ENCODE measurements at regions not wholly inside any gene's neighbourhood (a gene's known extent, or its start where the extent isn't known, plus 50 kb on each side); places are given as distances from the start of the nearest gene placed in this dataset.

DNA sequence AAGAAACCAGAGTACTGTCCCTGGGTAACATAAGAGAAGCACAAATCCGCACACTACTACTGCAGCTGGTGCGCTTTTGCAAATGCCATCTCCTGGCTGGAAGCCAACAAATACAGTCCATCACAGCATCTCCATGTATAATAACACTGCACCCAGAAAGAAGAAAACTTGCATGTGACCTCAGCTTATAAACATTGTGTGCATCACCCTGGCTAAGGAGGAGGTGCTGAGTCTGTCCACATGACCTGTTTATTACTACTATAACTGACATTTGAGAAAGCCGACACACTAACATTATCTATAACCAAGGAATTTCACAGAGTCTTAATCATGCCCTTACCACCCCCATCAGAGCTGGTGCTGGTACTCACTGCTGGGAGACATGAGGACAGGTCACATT is 516.8 kb downstream of the CFAP47 start:
- TF ChIP-seq, protein P1, sequence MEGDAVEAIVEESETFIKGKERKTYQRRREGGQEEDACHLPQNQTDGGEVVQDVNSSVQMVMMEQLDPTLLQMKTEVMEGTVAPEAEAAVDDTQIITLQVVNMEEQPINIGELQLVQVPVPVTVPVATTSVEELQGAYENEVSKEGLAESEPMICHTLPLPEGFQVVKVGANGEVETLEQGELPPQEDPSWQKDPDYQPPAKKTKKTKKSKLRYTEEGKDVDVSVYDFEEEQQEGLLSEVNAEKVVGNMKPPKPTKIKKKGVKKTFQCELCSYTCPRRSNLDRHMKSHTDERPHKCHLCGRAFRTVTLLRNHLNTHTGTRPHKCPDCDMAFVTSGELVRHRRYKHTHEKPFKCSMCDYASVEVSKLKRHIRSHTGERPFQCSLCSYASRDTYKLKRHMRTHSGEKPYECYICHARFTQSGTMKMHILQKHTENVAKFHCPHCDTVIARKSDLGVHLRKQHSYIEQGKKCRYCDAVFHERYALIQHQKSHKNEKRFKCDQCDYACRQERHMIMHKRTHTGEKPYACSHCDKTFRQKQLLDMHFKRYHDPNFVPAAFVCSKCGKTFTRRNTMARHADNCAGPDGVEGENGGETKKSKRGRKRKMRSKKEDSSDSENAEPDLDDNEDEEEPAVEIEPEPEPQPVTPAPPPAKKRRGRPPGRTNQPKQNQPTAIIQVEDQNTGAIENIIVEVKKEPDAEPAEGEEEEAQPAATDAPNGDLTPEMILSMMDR (conservative IDR thresholded peaks at IDR 0.05) = no peak
- TF ChIP-seq ZFX (IDR thresholded peaks at IDR 0.05) = no peak
- no peak overlapping the region for H3K27ac ChIP-seq

- H3K27ac ChIP-seq = no peak overlapping the region
- no peak for TF ChIP-seq ZFX (IDR thresholded peaks at IDR 0.05)
- TF ChIP-seq, protein P1 (conservative IDR thresholded peaks at IDR 0.05) = no peak
These were observed 523.5 kb downstream of the CFAP47 start for GRCh38 chrX:36443007-36443406.

- TF ChIP-seq, protein P1 (conservative IDR thresholded peaks at IDR 0.05) = no peak
- no peak for TF ChIP-seq ZFX (IDR thresholded peaks at IDR 0.05)
- H3K27ac ChIP-seq = no peak overlapping the region
These were observed 526.0 kb downstream of the CFAP47 start for GRCh38 chrX:36445566-36445965.

DNA sequence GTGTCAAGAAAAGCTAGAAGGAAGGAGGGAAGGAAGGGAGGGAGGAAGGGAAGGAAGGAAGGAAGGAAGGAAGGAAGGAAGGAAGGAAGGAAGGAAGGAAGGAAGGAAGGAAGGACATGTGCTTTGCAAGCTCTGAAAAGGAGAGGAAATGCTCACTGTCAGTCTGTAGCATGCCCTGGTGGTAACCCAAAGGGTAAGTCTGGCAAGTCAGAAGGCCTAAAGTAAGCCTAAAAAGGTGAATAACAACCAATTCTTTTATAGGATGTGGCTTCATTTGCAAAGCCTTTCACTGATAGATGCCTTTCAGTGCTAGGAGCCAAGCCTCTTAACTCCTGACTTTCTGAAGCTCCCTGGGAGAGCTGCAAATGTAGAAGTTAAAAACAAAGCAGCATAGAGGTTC is 542.6 kb downstream of the CFAP47 start:
- H3K27ac ChIP-seq = no peak overlapping the region
- TF ChIP-seq, protein P1 (conservative IDR thresholded peaks at IDR 0.05) = no peak
- no peak for TF ChIP-seq ZFX (IDR thresholded peaks at IDR 0.05)

- H3K27ac ChIP-seq = no peak overlapping the region
- no peak for TF ChIP-seq ZFX (IDR thresholded peaks at IDR 0.05)
- TF ChIP-seq, protein P1 (conservative IDR thresholded peaks at IDR 0.05) = no peak
These were observed 527.6 kb upstream of the FAM47C start for GRCh38 chrX:36480441-36480990.

DNA sequence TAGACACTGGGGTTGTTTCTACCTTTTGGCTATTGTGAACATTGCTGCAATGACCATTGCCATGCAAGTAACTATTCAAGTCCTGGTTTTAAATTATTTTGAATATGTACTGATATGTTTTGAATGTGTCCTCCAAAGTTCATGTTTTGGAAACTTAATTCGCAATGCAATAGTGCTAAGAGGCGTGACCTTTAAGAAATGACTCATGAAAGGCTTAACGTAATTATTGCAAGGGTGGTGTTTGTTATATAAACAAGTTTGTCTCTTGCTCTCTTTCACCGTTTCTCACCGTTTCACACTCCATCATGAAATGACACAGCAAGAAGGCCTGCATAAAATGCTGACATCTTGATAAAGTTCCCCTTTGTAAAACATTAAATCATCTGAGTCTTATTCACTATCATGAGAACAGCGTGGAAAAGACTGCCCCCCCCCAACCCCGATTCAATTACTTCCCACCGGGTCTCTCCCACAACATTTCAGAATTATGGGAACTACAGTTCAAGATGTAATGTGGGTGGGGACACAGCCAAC is 506.9 kb upstream of the FAM47C start:
- TF ChIP-seq, protein P1 (conservative IDR thresholded peaks at IDR 0.05) = no peak
- no peak for TF ChIP-seq ZFX (IDR thresholded peaks at IDR 0.05)
- H3K27ac ChIP-seq = no peak overlapping the region

DNA sequence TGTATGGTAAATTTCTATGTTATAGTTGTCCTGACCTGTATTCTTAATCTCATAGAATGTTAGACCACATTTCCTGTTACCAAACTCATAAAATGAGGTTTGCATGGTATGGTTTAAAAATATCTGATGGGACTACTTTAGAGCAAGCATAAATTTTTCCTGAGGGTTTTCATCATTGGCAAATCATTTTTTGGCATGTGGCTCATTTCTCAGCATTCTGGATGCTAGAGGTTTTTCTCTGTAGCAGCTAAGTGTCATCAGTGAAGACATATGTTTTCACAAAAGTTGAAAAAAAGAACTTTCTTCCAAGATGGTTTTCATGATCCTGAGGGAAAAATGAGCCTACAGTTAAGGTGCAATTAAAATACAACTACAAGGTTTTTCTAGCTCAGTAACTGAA is 503.5 kb upstream of the FAM47C start:
- no peak overlapping the region for H3K27ac ChIP-seq
- TF ChIP-seq, protein P1 (conservative IDR thresholded peaks at IDR 0.05) = no peak
- no peak for TF ChIP-seq ZFX (IDR thresholded peaks at IDR 0.05)
